ENCODE measurements at regions not wholly inside any gene's neighbourhood (a gene's known extent, or its start where the extent isn't known, plus 50 kb on each side); places are given as distances from the start of the nearest gene placed in this dataset.

DNA sequence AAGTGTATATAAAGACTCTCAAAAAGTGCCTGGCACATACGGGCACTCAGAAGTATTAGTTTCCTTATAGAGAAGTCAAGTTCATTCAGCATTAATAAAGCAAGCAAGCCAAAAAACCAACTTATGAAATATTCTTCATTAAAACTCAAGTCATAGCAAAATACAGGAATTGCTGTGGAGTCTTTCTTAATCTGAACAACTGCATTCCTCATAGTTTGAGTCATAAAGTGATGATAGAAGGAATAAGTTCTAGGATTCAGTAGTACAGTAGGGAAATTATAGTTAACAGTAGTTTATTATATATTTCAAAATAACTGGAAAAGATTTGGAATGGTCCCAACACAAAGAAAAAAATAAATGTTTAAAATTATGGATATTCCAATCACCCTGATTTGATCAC, 200.3 kb downstream of the C11orf91 start:
- H3K9me3 Mint-ChIP-seq = peaks cover 0 to 5% (median 0%) of the 10 kb centered on the region in 7 donors
- H3K36me3 ChIP-seq (replicated peaks in 1 of 2; ENCODE audit: control insufficient read depth in 1 of 2, insufficient read depth in 2 of 2, low read length in 2 of 2) = no peaks in the 10 kb centered on the region
- H3K4me2 ChIP-seq (replicated peaks; ENCODE audit: extremely low read depth, low read length, poor library complexity, severe bottlenecking) = no peak overlapping the region
- H3K27me3 ChIP-seq (ENCODE audit: control insufficient read depth in 2 of 2, insufficient read depth in 2 of 2, low read length in 2 of 2) = no peaks in the 10 kb centered on the region
- H4K20me1 ChIP-seq (ENCODE audit: insufficient read depth, low read length) = no peaks in the 10 kb centered on the region
- no peak overlapping the region for H3K9ac ChIP-seq (ENCODE audit: insufficient read depth, low read length, poor library complexity, severe bottlenecking)
- WGBS (ENCODE audit: insufficient coverage) = no CpG with 5 or more reads among the region's 1 CpG
- H2AFZ ChIP-seq (ENCODE audit: insufficient read depth, low read depth, low read length, poor library complexity, severe bottlenecking) = no peak overlapping the region
- peaks cover 0 to 7% (median 3%) of the 10 kb centered on the region in 3 donors for H3K27me3 Mint-ChIP-seq (ENCODE audit: low read depth in 3 of 3)
- no peak overlapping the region for H3K27ac ChIP-seq (ENCODE audit: low read depth in 1 of 2, low read length in 2 of 2)
- DNase-seq = no peak
- H3K79me2 ChIP-seq (ENCODE audit: insufficient read depth, low read length) = no peaks in the 10 kb centered on the region
- no peak overlapping the region for H3K27ac Mint-ChIP-seq
- TF ChIP-seq, protein P1, sequence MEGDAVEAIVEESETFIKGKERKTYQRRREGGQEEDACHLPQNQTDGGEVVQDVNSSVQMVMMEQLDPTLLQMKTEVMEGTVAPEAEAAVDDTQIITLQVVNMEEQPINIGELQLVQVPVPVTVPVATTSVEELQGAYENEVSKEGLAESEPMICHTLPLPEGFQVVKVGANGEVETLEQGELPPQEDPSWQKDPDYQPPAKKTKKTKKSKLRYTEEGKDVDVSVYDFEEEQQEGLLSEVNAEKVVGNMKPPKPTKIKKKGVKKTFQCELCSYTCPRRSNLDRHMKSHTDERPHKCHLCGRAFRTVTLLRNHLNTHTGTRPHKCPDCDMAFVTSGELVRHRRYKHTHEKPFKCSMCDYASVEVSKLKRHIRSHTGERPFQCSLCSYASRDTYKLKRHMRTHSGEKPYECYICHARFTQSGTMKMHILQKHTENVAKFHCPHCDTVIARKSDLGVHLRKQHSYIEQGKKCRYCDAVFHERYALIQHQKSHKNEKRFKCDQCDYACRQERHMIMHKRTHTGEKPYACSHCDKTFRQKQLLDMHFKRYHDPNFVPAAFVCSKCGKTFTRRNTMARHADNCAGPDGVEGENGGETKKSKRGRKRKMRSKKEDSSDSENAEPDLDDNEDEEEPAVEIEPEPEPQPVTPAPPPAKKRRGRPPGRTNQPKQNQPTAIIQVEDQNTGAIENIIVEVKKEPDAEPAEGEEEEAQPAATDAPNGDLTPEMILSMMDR (IDR thresholded peaks at IDR 0.05) = no peak
- H3K4me1 Mint-ChIP-seq = no peaks in the 10 kb centered on the region
- no peak overlapping the region for H3K4me3 Mint-ChIP-seq
- H3K9me3 ChIP-seq (replicated peaks in 1 of 2; ENCODE audit: control insufficient read depth in 1 of 2, insufficient read depth in 1 of 2, low read length in 2 of 2) = no peaks in the 10 kb centered on the region
- H3K4me1 ChIP-seq (ENCODE audit: control insufficient read depth in 1 of 2, insufficient read depth in 2 of 2, low read length in 2 of 2) = no peaks in the 10 kb centered on the region
- no peak overlapping the region for H3K4me3 ChIP-seq (replicated peaks in 1 of 3; ENCODE audit: low read depth in 2 of 3, low read length in 3 of 3)
- intact Hi-C loops (cut with micrococcal nuclease) = no loop called here
- H3K36me3 Mint-ChIP-seq = no peaks in the 10 kb centered on the region

DNA sequence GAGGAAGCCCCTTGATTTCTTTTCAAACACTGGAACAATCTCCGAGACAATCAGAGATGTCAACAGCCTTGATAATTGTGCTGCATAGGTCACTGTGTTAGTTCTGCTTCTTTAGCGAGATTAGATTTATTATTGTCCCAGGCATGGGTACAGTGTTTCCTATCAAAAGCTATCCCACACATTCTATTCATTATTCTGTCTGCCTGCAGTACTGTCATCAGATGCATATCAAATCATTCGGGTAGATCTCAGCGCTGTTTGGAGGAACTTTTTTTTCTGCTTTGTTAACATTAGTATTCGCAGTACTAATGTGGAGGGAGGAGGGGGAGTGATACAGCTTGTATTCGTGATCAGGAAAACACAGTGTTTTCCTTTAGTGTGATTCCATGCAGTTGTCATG, 208.0 kb downstream of the C11orf91 start:
- Histone ChIP-seq H3K79me2 (ENCODE audit: insufficient read depth, low read length) (no peaks in the 10 kb centered on the region), H3K9me3 (replicated peaks in 1 of 2; ENCODE audit: control insufficient read depth in 1 of 2, insufficient read depth in 1 of 2, low read length in 2 of 2) (no peaks in the 10 kb centered on the region), H2AFZ (ENCODE audit: insufficient read depth, low read depth, low read length, poor library complexity, severe bottlenecking) (no peak overlapping the region), H3K9ac (ENCODE audit: insufficient read depth, low read length, poor library complexity, severe bottlenecking) (no peak overlapping the region), H3K27me3 (ENCODE audit: control insufficient read depth in 2 of 2, insufficient read depth in 2 of 2, low read length in 2 of 2) (no peaks in the 10 kb centered on the region), H4K20me1 (ENCODE audit: insufficient read depth, low read length) (no peaks in the 10 kb centered on the region), H3K27ac (ENCODE audit: low read depth in 1 of 2, low read length in 2 of 2) (no peak overlapping the region), H3K4me3 (replicated peaks in 1 of 3; ENCODE audit: low read depth in 2 of 3, low read length in 3 of 3) (no peak overlapping the region), H3K4me2 (replicated peaks; ENCODE audit: extremely low read depth, low read length, poor library complexity, severe bottlenecking) (no peak overlapping the region), H3K4me1 (ENCODE audit: control insufficient read depth in 1 of 2, insufficient read depth in 2 of 2, low read length in 2 of 2) (no peaks in the 10 kb centered on the region), H3K36me3 (replicated peaks in 1 of 2; ENCODE audit: control insufficient read depth in 1 of 2, insufficient read depth in 2 of 2, low read length in 2 of 2) (no peaks in the 10 kb centered on the region)
- intact Hi-C loops (cut with micrococcal nuclease) = no loop called here
- Mint-ChIP-seq H3K27ac (no peak overlapping the region), H3K36me3 (no peaks in the 10 kb centered on the region), H3K27me3 (ENCODE audit: low read depth in 3 of 3) (peaks cover 0 to 14% (median 8%) of the 10 kb centered on the region in 3 donors), H3K4me3 (no peak overlapping the region), H3K4me1 (no peaks in the 10 kb centered on the region), H3K9me3 (peaks cover 0 to 5% (median 0%) of the 10 kb centered on the region in 7 donors)
- 40% methylated on average over 2 of the region's 6 CpGs for WGBS (ENCODE audit: insufficient coverage)
- no peak for DNase-seq
- TF ChIP-seq, protein P1 (IDR thresholded peaks at IDR 0.05) = no peak
